Lung (tissue), 11 donors: ENCODE measurements at regions not wholly inside any gene's neighbourhood (a gene's known extent, or its start where the extent isn't known, plus 50 kb on each side); places are given as distances from the start of the nearest gene placed in this dataset.

Experiments used
- ATAC-seq: fragments of 200-7000 bp; cut with Tn5 transposase; one replicate; pipeline ENCODE4 v1.9.1; 2020; ENCODE audit warnings: moderate number of reproducible peaks; ENCODE audit not compliant: insufficient read depth, low FRiP score
- DNase-seq, 3 donors: peaks; one replicate each; pipeline ENCODE4 v3.0.0-alpha.2; 2013 to 2017
- H3K27ac ChIP-seq, 2 donors: one replicate each; pipeline ENCODE4 v1.5.1; 2013; ENCODE audit warnings: mild to moderate bottlenecking in 2 of 2, moderate library complexity in 2 of 2, control low read depth in 1 of 2, inconsistent platforms in 1 of 2, low read depth in 1 of 2, low read length in 1 of 2
- H3K27me3 ChIP-seq, 3 donors: one replicate each; pipeline ENCODE4 v1.5.1; 2013; ENCODE audit warnings: low read length in 2 of 3; ENCODE audit not compliant: control insufficient read depth in 3 of 3, insufficient read depth in 3 of 3
- H3K36me3 ChIP-seq, 4 donors: one replicate each; pipeline ENCODE4 v1.5.1; 2013; ENCODE audit warnings: low read length in 4 of 4, mild to moderate bottlenecking in 1 of 4, moderate library complexity in 1 of 4; ENCODE audit not compliant: control insufficient read depth in 4 of 4, insufficient read depth in 4 of 4
- H3K4me1 ChIP-seq, 5 donors: one replicate each; pipeline ENCODE4 v1.5.1; 2013; ENCODE audit warnings: low read length in 5 of 5, mild to moderate bottlenecking in 2 of 5, moderate library complexity in 1 of 5; ENCODE audit not compliant: control insufficient read depth in 5 of 5, insufficient read depth in 5 of 5
- H3K4me3 ChIP-seq: one replicate; pipeline ENCODE4 v1.5.1; 2013; ENCODE audit warnings: mild to moderate bottlenecking, control low read depth, moderate library complexity
- H3K9ac ChIP-seq, 2 donors: one replicate each; pipeline ENCODE4 v1.5.1; 2013; ENCODE audit warnings: low read length in 2 of 2, control low read depth in 1 of 2; ENCODE audit not compliant: insufficient read depth in 1 of 2
- H3K9me3 ChIP-seq, 4 donors: one replicate each; pipeline ENCODE4 v1.5.1; 2013; ENCODE audit warnings: low read length in 3 of 4, mild to moderate bottlenecking in 1 of 4, moderate library complexity in 1 of 4; ENCODE audit not compliant: control insufficient read depth in 4 of 4, insufficient read depth in 3 of 4
- WGBS, 2 donors: extraction: QIAGEN DNeasy Blood & Tissue Kit; methylation state at CpG; one replicate each; pipeline ENCODE4 v1.1.7; 2013; 5-methylcytosine and 5-hydroxymethylcytosine counted together
- TF ChIP-seq, protein P1 (sequence below): IDR thresholded peaks from 2 replicates; pipeline ENCODE4 v1.5.1; 2012; ENCODE audit warnings: mild to moderate bottlenecking; ENCODE audit errors: control extremely low read depth, extremely low read depth
- donor health status: control.
- donor health status: control.
- donor health status: Bipolar disorder and iron deficiency.
- donor health status: healthy.
- donor health status: DM: yes; HTN: yes; CAD: no.

DNA sequence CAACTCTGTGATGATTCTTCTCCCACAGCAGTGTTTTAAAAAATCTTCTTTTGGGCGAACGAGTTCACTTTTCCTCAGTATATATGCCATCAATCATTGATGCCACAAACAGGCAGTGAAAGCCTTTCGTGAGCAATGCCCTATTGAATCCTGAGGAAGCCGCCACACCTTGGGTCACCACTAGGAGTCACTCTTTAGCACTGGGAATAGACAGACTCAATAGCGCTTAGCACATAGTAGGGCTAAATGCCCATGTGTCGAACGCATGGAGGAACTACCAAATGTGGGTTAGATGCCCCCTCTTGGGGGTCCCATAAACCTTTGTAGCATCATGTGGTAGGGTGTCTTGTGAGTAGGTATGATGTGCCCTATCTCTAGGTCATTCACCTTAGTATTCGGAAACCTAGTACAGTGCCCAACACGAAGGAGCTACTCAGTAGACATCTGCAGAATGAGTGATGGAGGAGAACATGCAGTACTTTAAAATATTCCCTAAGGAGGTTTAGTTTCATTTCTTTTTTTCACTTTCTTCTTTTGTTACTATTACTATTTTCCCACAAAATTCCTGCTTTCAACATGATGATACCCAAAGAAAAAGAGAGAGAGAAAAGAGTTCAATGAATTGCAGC, 603.7 kb downstream of the BNC2 start:
- Histone ChIP-seq H3K4me1 (peaks cover 0 to 24% (median 0%) of the 10 kb centered on the region in 5 donors), H3K9me3 (no peaks in the 10 kb centered on the region), H3K4me3 (no peak overlapping the region), H3K36me3 (no peaks in the 10 kb centered on the region), H3K9ac (no peak overlapping the region), H3K27ac (no peak overlapping the region), H3K27me3 (no peaks in the 10 kb centered on the region)
- no peak for DNase-seq
- ATAC-seq = no peak
- TF ChIP-seq, protein P1, sequence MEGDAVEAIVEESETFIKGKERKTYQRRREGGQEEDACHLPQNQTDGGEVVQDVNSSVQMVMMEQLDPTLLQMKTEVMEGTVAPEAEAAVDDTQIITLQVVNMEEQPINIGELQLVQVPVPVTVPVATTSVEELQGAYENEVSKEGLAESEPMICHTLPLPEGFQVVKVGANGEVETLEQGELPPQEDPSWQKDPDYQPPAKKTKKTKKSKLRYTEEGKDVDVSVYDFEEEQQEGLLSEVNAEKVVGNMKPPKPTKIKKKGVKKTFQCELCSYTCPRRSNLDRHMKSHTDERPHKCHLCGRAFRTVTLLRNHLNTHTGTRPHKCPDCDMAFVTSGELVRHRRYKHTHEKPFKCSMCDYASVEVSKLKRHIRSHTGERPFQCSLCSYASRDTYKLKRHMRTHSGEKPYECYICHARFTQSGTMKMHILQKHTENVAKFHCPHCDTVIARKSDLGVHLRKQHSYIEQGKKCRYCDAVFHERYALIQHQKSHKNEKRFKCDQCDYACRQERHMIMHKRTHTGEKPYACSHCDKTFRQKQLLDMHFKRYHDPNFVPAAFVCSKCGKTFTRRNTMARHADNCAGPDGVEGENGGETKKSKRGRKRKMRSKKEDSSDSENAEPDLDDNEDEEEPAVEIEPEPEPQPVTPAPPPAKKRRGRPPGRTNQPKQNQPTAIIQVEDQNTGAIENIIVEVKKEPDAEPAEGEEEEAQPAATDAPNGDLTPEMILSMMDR = no peak
- 81 to 92% methylated on average over 9 of the region's 9 CpGs for WGBS, 2 donors

DNA sequence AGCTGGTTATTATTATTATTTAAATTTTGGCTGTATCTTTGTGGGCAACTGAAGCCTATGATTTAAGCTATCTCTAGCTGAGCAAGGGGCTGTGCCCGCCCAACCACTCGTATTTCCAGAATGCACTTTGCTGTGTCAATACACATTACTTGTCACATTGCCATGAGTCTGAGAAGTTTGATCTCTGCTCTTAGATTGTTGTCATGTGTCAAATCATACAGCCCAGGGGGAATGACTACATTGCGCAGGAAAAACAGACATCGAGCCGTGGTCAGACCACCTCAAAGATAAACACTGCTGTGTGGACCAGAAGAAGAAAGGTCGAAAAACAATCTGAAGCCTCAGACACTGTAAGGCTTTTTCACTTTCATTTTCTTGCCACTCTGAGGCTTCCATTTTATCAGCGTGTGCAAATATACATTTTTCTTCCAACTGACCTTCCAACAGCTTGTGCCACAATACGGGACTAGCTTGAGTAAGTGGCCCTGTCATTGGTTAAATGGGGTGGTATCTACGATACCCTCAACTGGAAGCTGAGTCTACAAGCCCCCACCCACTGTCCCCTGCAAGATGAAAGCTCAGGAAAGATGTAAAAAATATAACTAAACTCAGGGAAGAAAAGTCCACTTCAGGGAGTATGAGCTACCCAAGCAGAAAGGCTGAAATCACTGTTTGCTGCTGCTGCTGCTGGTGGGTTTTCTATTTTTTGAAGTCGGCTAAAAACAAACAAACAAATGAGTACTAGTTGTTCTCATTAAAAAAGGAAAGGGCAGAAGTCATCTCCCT, 603.0 kb downstream of the BNC2 start:
- 32 to 58% methylated on average over 10 of the region's 10 CpGs for WGBS, 2 donors
- H3K27me3 ChIP-seq = no peaks in the 10 kb centered on the region
- TF ChIP-seq, protein P1 = no peak
- ATAC-seq (peak; percentile 34), DNase-seq (peak; percentile 36 to 80 (median 76))
- no peaks in the 10 kb centered on the region for H3K9me3 ChIP-seq
- H3K4me1 ChIP-seq = peaks cover 0 to 27% (median 0%) of the 10 kb centered on the region in 5 donors
- no peak overlapping the region for H3K4me3 ChIP-seq
- H3K36me3 ChIP-seq = no peaks in the 10 kb centered on the region
- no peak overlapping the region for H3K27ac ChIP-seq
- H3K9ac ChIP-seq = peak overlapping the region in 1 of 2 donors; percentile 86

DNA sequence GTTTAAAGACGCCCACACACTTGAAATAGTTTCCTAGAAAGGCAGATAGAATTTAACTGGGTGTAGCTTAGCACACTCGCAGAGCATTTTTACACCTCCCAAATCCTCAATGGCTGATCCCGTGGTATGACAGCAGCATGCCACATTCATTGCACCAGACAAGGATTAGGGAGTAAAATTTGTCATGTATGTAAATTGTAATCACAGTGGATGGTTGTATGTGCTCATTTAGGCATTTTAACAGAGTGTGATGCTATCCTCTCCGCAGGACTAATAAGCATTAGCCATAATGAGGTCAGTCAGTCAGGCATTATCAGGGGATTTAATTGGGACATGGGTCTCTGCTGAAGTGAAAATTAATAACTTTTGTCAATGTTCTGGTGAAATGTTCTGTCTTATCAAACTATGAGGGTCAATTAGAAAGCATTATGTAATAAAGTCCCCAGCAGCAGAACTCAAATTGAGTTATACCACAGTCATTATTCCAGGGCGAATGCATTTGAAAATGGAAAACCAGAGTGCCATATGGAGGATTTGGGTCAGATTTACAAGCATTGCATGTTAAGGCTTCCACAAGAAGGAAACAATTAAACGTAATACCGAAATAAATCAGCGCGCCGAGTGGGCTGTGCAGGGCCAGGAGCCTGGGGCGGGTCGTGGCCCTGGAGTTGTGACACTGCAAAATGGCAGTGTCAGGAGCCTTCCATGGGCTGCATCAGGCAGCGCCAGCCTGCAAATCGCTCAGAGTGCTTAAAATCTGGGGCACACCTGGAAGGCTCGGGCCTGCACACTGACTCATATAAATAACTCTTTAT, 602.2 kb downstream of the BNC2 start:
- Histone ChIP-seq H3K27me3 (no peaks in the 10 kb centered on the region), H3K4me1 (peaks cover 0 to 28% (median 2%) of the 10 kb centered on the region in 5 donors), H3K36me3 (no peaks in the 10 kb centered on the region), H3K9ac (peak overlapping the region in 1 of 2 donors; percentile 86), H3K27ac (no peak overlapping the region), H3K9me3 (no peaks in the 10 kb centered on the region), H3K4me3 (no peak overlapping the region)
- 88 to 92% methylated on average over 15 of the region's 15 CpGs for WGBS, 2 donors
- peak in 1 of 3 donors; percentile 43 for DNase-seq
- ATAC-seq = no peak
- TF ChIP-seq, protein P1 = no peak
